ENCODE measurements at regions not wholly inside any gene's neighbourhood (a gene's known extent, or its start where the extent isn't known, plus 50 kb on each side); places are given as distances from the start of the nearest gene placed in this dataset.

- no peak for TF ChIP-seq CTCF (conservative IDR thresholded peaks at IDR 0.05; ENCODE audit: low read length)
- no peak for TF ChIP-seq EZH2phosphoT487 (IDR thresholded peaks at IDR 0.05; ENCODE audit: borderline replicate concordance)
Measured at GRCh38 chr12:107551434-107551833, 134.2 kb upstream of the PWP1 start.
